K562 (cell line): ENCODE measurements at regions not wholly inside any gene's neighbourhood (a gene's known extent, or its start where the extent isn't known, plus 50 kb on each side); places are given as distances from the start of the nearest gene placed in this dataset.
A peak's percentile ranks its signal among the peaks of the same experiment; 100 is the strongest.

Source experiments
- ATAC-seq: fragments of 200-7000 bp; cut with Tn5 transposase; 3 replicates; pipeline ENCODE4 v1.9.1; 2020; ENCODE audit warnings: moderate library complexity
- BruUV-seq: library from RNA; stranded (reverse); fragments of 400-500 nt; replicated peaks from 2 replicates; lab custom pipeline; 2021; lab: Mats Ljungman, UMichigan
- CTCF ChIA-PET: fragments of 300-600 bp; formaldehyde crosslinking; extraction: SDS; loops from one replicate; lab custom pipeline; 2021; ENCODE audit warnings: low intra/inter-chr PET ratio; lab: Yijun Ruan, JAX
- POLR2A ChIA-PET: fragments of 300-600, 350-650 bp; sonication (Branson Sonifier 250); formaldehyde crosslinking; extraction: SDS; loops from one replicate; lab custom pipeline; 2021; ENCODE audit warnings: antibody characterized with exemption, inconsistent platforms; lab: Yijun Ruan, JAX
- DNase-seq, 4 experiments: peaks; one replicate each; pipeline versions ENCODE4 v3.0.0 to v3.0.0-alpha.2; 2011 to 2018; ENCODE audit warnings: low spot score in 3 of 4, mixed read lengths in 3 of 4; ENCODE audit errors: extremely low read depth in 1 of 4
- FAIRE-seq: peaks from 2 replicates; lab custom pipeline; 2011; peaks lifted over from hg19 to GRCh38; lab: Jason Lieb, UNC
- H2AFZ ChIP-seq: 2 replicates; pipeline ENCODE4 v1.6.0; 2011; ENCODE audit warnings: low read depth, low read length, control low read depth, inconsistent platforms
- H3K27ac ChIP-seq: fragments of 200-600 bp; 3 replicates; pipeline ENCODE4 v1.8.0; 2011; ENCODE audit warnings: low read depth, mild to moderate bottlenecking, control low read depth, inconsistent platforms, low read length, moderate library complexity, mixed read lengths; ENCODE audit errors: extremely low read depth
- H3K27me3 ChIP-seq, 2 experiments: fragments of 300-600 bp in 1 of 2; 2 replicates in 1 of 2; 3 replicates in 1 of 2; pipeline versions ENCODE4 v1.6.0 to v1.8.0; 2011; ENCODE audit warnings: inconsistent platforms in 2 of 2, low read length in 2 of 2, mild to moderate bottlenecking in 1 of 2, mixed read lengths in 1 of 2, moderate library complexity in 1 of 2; ENCODE audit not compliant: control insufficient read depth in 2 of 2, insufficient read depth in 2 of 2
- H3K36me3 ChIP-seq: fragments of 300-600 bp; 3 replicates; pipeline ENCODE4 v1.8.0; 2011; ENCODE audit warnings: mild to moderate bottlenecking, low read length, inconsistent platforms; ENCODE audit not compliant: control insufficient read depth, insufficient read depth
- H3K4me1 ChIP-seq, 2 experiments: fragments of 200-600 bp in 1 of 2; replicated peaks in 1 of 2; 2 replicates in 1 of 2; 3 replicates in 1 of 2; pipeline versions ENCODE4 v1.5.1 to v1.8.0; 2011; ENCODE audit warnings: inconsistent platforms in 2 of 2, low read length in 2 of 2, mild to moderate bottlenecking in 1 of 2, mixed read lengths in 1 of 2, moderate library complexity in 1 of 2; ENCODE audit not compliant: control insufficient read depth in 2 of 2, insufficient read depth in 2 of 2
- H3K4me2 ChIP-seq: 2 replicates; pipeline ENCODE4 v1.6.1; 2011; ENCODE audit warnings: low read length, control low read depth, inconsistent platforms, mixed read lengths; ENCODE audit not compliant: insufficient read depth
- H3K4me3 ChIP-seq: fragments of 200-600 bp; sonication (generic), shearing (Covaris generic); 2 replicates; pipeline ENCODE4 v1.5.1; 2016; ENCODE audit warnings: control low read depth, inconsistent platforms
- H3K79me2 ChIP-seq: fragments of 200-600 bp; 3 replicates; pipeline ENCODE4 v1.8.0; 2011; ENCODE audit warnings: low read length, inconsistent platforms; ENCODE audit not compliant: control insufficient read depth, insufficient read depth
- H3K9ac ChIP-seq, 2 experiments: 2 replicates each; pipeline versions ENCODE4 v1.6.0 to v1.6.1; 2011; ENCODE audit warnings: low read depth in 2 of 2, low read length in 2 of 2, control low read depth in 1 of 2, inconsistent platforms in 1 of 2, mild to moderate bottlenecking in 1 of 2, mixed read lengths in 1 of 2; ENCODE audit not compliant: insufficient read depth in 1 of 2
- H3K9me1 ChIP-seq: one replicate; pipeline ENCODE4 v1.6.0; 2011; ENCODE audit warnings: inconsistent platforms, mild to moderate bottlenecking, low read length, moderate library complexity; ENCODE audit not compliant: control insufficient read depth, insufficient read depth
- H3K9me3 ChIP-seq: replicated peaks from 2 replicates; pipeline ENCODE4 v1.5.1; 2011; ENCODE audit warnings: low read depth, low read length, inconsistent platforms; ENCODE audit not compliant: control insufficient read depth, insufficient read depth
- H4K20me1 ChIP-seq: replicated peaks from 2 replicates; pipeline ENCODE4 v1.6.1; 2011; ENCODE audit warnings: low read length, inconsistent platforms, mixed read lengths; ENCODE audit not compliant: control insufficient read depth, insufficient read depth
- CREM ChIP-seq: IDR thresholded peaks from 2 replicates; pipeline ENCODE4 v1.6.1; 2014; ENCODE audit warnings: antibody characterized with exemption, low read depth
- DPF2 ChIP-seq: fragments of 450-650 bp; IDR thresholded peaks from 2 replicates; pipeline ENCODE4 v1.6.1; 2016
- GABPA ChIP-seq: fragments of 200-800 bp; sonication (Bioruptor generic); conservative IDR thresholded peaks from 2 replicates; pipeline ENCODE4 v1.6.1; 2016; ENCODE audit warnings: low read depth, missing genetic modification characterization, missing compliant biosample characterization
- SAP30 ChIP-seq: fragments of 200-600 bp; sonication (generic); IDR thresholded peaks from 2 replicates; pipeline ENCODE4 v1.6.1; 2012; ENCODE audit warnings: borderline replicate concordance, low read depth, mild to moderate bottlenecking, moderate library complexity, low read length, control low read depth, inconsistent platforms; ENCODE audit not compliant: insufficient read depth, poor library complexity, severe bottlenecking
- ZBED1 ChIP-seq: IDR thresholded peaks from 2 replicates; pipeline ENCODE4 v1.6.1; 2014
- ZNF324 ChIP-seq: fragments of 250-450 bp; sonication (Bioruptor Pico); IDR thresholded peaks from 2 replicates; pipeline ENCODE4 v1.4.0; 2020; ENCODE audit warnings: mild to moderate bottlenecking
- ZNF77 ChIP-seq: fragments of 250-450 bp; sonication (Bioruptor Pico); IDR thresholded peaks from 2 replicates; pipeline ENCODE4 v1.5.0; 2020
- WGBS: fragments of 100-300 bp; shearing (Covaris generic); methylation state at CpG from one replicate; pipeline ENCODE4 v1.1.6; 2016; ENCODE audit warnings: low coverage, mixed read lengths; ENCODE audit not compliant: insufficient coverage; ENCODE audit errors: missing lambda C conversion rate; 5-methylcytosine and 5-hydroxymethylcytosine counted together
- in situ Hi-C: fragments of 300-500 bp; cut with MboI; formaldehyde crosslinking; loops from 4 replicates; pipeline ENCODE4 v1.15.0; 2018; ENCODE audit warnings: inconsistent platforms, mixed read lengths
- intact Hi-C: fragments of 100-400 bp; cut with micrococcal nuclease; formaldehyde crosslinking; loops from 2 replicates; pipeline ENCODE4 v1.14.2; 2022
- TF ChIP-seq, protein P1 (sequence below): sonication (generic); formaldehyde crosslinking; IDR thresholded peaks from 2 replicates; pipeline ENCODE4 v1.8.1; 2023; ENCODE audit warnings: mild to moderate bottlenecking, missing genetic modification reagents, moderate library complexity
- TF ChIP-seq, protein P2 (sequence below): fragments of 250-450 bp; sonication (Bioruptor Pico); IDR thresholded peaks from 2 replicates; pipeline ENCODE4 v1.5.1; 2021; ENCODE audit warnings: mild to moderate bottlenecking

DNA sequence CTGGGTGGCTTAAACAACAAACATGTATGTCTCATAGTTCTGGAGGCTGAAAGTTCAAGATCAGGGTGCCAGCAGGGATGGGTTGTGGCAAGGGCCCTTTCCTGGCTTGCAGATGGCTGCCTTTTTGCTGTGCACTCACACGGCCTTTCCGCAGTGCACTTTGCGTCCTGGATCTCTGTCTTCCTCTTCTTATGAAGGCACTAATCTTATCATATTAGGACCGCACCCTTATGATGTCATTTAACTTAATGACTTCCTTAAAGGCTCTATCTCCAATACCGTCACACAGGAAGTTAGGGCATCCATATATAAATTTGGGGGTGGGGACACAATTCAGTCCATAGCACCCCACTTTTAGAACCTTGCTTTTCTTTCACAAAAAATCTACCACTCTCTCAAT lies 255.2 kb downstream of the SNX13 start:
- in situ Hi-C loops (loop anchor here (25.0 kb wide), 1 partner anchor 2002 kb away; no protein-coding TSS in a partner anchor), intact Hi-C loops (no loop called here)
- Histone ChIP-seq H3K79me2 (no peaks in the 10 kb centered on the region), H3K9me1 (no peaks in the 10 kb centered on the region), H3K27ac (no peak overlapping the region), H3K4me3 (no peak overlapping the region), H3K4me2 (no peak overlapping the region), H2AFZ (no peak overlapping the region), H3K9ac (no peak overlapping the region), H4K20me1 (no peaks in the 10 kb centered on the region), H3K27me3 (no peaks in the 10 kb centered on the region), H3K4me1 (no peaks in the 10 kb centered on the region; a peak in 1 of 5 replicates), H3K36me3 (no peaks in the 10 kb centered on the region), H3K9me3 (no peaks in the 10 kb centered on the region)
- 1% methylated on average over 5 of the region's 5 CpGs for WGBS
- no peak for ATAC-seq
- BruUV-seq, result no TSS peak
- TF ChIP-seq GABPA (tag) (peak; percentile 44), CREM (0 out of 2 replicates have a peak, but pooled peaks have one; percentile 14)
- TF ChIP-seq, protein P1, sequence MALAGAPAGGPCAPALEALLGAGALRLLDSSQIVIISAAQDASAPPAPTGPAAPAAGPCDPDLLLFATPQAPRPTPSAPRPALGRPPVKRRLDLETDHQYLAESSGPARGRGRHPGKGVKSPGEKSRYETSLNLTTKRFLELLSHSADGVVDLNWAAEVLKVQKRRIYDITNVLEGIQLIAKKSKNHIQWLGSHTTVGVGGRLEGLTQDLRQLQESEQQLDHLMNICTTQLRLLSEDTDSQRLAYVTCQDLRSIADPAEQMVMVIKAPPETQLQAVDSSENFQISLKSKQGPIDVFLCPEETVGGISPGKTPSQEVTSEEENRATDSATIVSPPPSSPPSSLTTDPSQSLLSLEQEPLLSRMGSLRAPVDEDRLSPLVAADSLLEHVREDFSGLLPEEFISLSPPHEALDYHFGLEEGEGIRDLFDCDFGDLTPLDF (CRISPR knock-in tag), result no peak
- no peak for FAIRE-seq
- ChIA-PET CTCF (no interaction called here), POLR2A (no interaction called here)
- no peak for DNase-seq

DNA sequence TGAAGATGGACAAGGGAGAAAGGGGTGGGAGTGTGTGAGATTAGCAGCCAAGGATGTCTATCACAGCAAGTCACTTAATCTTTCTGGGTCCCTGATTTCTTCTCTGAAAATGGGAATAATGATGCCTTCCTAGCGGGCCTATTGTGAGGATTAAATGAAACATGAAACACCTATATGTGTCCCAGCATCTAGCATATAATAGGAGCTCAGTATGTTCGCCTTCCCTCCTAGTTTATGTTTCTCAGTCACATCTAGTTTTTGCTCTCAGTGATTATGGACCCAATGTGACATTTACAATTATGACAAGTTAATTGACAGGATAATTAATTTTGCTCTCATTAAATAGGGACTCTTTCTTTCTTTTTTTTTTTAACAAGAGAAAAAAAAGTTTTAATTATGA lies 252.9 kb downstream of the SNX13 start:
- ATAC-seq (no peak), DNase-seq (no peak), FAIRE-seq (no peak)
- Histone ChIP-seq H3K4me2 (no peak overlapping the region), H3K9me3 (no peaks in the 10 kb centered on the region), H2AFZ (no peak overlapping the region), H3K9ac (no peak overlapping the region), H3K27me3 (no peaks in the 10 kb centered on the region), H3K4me1 (no peaks in the 10 kb centered on the region; a peak in 1 of 5 replicates), H4K20me1 (no peaks in the 10 kb centered on the region), H3K9me1 (no peaks in the 10 kb centered on the region), H3K79me2 (no peaks in the 10 kb centered on the region), H3K27ac (no peak overlapping the region), H3K4me3 (no peak overlapping the region), H3K36me3 (no peaks in the 10 kb centered on the region)
- WGBS, result 7% methylated on average over 2 of the region's 2 CpGs
- no TSS peak for BruUV-seq
- POLR2A ChIA-PET, result no interaction called here
- intact Hi-C loops (no loop called here), in situ Hi-C loops (loop anchor here (25.0 kb wide), 1 partner anchor 2000 kb away; no protein-coding TSS in a partner anchor)
- TF ChIP-seq SAP30 (no peak), DPF2 (no peak), ZBED1 (no peak), ZNF77 (CRISPR knock-in tag) (no peak), ZNF324 (CRISPR knock-in tag) (no peak)
- TF ChIP-seq, protein P2, sequence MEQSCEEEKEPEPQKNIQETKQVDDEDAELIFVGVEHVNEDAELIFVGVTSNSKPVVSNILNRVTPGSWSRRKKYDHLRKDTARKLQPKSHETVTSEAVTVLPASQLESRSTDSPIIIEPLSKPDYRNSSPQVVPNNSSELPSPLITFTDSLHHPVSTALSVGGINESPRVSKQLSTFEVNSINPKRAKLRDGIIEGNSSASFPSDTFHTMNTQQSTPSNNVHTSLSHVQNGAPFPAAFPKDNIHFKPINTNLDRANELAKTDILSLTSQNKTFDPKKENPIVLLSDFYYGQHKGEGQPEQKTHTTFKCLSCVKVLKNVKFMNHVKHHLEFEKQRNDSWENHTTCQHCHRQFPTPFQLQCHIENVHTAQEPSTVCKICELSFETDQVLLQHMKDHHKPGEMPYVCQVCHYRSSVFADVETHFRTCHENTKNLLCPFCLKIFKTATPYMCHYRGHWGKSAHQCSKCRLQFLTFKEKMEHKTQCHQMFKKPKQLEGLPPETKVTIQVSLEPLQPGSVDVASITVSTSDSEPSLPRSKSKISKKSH (CRISPR knock-in tag), result no peak
- CTCF ChIA-PET, result no interaction called here
